Activated T-cell treated with anti-CD3 and anti-CD28 coated beads for 48 hours (primary cell): ENCODE measurements at regions not wholly inside any gene's neighbourhood (a gene's known extent, or its start where the extent isn't known, plus 50 kb on each side); places are given as distances from the start of the nearest gene placed in this dataset.
"Not testable (repeated sequence)": the region's sequence is repeated elsewhere in the genome, so short reads cannot be mapped to it uniquely, and the experiment has no call there.

Source experiments
- DNase-seq: peaks from one replicate; pipeline ENCODE4 v3.0.0-alpha.2; 2020; ENCODE audit warnings: low read depth

DNA sequence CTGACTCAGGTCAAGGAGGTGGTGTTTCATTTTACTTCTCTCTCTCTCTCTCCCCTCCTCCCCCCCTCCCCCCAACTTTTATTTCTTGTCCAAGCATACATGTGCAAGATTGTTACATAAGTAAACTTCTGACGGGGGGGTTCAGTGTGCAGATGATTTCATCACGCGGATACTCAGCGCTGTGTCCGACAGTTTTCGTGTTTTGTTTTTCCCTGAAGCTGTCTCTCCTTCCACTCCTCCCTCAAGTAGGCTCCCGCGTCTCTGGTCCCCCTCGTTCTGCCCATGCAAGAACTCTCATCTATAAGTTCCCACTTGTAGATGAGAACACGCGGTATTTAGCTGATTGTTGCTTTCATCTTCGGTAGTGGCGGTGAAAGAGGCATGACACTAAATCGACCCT lies 111.0 kb upstream of the ANKRD30BL start:
- DNase-seq, result no peak

DNA sequence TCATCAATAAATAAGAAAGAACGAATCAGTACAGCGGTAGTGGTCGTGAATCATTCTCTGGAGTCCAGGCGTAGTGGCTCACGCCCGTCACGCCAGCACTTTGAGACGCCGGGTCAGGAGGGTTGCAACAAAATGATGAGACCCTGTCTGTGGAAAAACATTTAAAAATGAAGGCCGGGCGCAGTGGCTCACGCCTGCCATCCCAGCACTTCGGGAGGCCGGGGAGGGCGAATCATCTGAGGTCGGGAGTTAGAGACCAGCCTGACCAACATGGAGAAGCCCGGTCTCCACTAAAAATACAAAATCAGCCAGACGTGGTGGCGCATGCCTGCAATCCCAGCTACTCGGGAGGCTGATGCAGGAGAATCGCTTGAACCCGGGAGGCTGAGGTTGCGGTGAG lies 111.8 kb upstream of the ANKRD30BL start:
- not testable (repeated sequence) for DNase-seq

DNA sequence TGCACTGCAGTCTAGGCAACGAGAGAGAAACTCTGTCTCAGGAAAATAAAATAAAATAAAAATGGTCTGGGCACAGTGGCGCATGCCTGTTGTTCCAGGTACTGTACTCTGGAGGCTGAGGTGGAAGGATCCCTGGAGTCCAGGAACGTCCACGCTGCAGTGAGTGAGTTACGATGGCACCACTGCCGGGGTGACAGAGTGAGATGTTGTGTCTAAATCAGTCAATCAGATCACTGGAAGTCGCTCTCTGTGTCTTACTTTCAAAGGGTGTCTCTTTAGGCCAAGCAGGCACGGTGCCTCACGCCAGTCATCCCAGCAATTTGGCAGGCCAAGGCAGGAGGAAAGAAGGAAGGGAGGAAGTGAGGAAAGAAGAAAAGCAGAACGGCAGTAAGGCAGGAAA lies 112.2 kb upstream of the ANKRD30BL start:
- DNase-seq, result no peak

DNA sequence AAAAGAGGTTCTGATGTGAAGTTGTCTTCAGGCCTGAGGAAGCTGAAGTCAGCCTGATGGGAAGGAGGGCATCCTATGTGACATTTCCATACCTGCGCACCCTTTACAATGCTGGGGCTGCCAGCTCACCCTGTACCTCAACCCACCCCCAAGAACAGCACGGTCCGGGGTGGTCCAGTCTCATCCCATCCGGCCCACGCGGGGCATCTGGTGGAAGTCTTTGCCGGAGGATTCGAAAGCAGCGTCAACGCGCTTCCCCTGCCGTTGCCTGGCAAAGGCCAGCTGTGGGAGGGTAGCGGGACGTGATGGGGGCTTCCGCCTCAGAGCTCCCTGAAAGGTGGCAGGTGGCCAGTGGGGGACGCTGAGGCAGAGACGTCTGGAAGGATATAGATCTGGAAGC lies 113.6 kb upstream of the ANKRD30BL start:
- DNase-seq, result no peak

- DNase-seq, result no peak
Observed at GRCh38 chr2:132276571-132276981, 114.8 kb upstream of the ANKRD30BL start.

DNA sequence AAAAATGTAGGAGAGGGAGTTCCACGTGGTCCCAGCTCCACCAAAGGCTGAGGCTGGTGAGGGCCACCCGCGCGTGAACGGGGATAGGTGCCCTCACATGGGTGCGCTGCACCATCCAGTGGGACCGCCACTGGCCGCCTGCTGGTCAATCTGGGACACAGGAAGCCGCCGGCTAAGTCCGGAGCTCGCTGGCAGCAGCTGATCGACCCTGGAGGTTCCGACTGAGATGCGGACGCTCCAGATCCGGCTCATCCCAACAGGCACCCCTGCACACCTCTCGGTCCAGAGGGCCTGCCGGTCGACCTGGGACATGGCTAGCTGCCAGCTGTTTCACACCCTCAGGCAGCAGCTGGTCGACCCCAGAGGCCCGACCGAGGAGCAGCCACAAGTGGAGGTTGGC lies 116.5 kb upstream of the ANKRD30BL start:
- DNase-seq, result no peak

DNA sequence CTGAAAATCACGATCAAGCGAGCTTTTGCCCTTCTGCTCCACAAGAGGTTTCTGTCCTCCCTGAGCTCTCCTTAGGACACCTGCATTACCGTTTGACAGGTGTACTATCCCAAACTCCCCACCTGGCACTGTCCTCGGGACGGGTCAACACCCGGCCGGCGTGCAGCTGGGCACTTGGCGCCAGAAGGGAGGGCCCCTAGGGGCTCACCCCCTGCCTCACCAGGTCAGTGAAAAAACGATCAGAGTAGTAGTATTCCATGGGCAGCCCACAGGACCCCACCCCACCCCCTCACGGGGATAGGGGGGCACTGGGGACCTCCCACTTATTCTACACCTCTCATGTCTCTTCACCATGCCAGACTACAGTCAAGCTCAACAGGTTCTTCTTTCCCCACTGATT lies 117.6 kb upstream of the ANKRD30BL start:
- DNase-seq, result no peak

- DNase-seq, result no peak
Observed at GRCh38 chr2:132279930-132280615, 118.3 kb upstream of the ANKRD30BL start.

- no peak for DNase-seq
Observed at GRCh38 chr2:132280912-132281311, 119.2 kb upstream of the ANKRD30BL start.

- not testable (repeated sequence) for DNase-seq
Observed at GRCh38 chr2:132282104-132282503, 120.4 kb upstream of the ANKRD30BL start.

- DNase-seq, result no peak
Observed at GRCh38 chr2:132282911-132283310, 121.2 kb upstream of the ANKRD30BL start.

DNA sequence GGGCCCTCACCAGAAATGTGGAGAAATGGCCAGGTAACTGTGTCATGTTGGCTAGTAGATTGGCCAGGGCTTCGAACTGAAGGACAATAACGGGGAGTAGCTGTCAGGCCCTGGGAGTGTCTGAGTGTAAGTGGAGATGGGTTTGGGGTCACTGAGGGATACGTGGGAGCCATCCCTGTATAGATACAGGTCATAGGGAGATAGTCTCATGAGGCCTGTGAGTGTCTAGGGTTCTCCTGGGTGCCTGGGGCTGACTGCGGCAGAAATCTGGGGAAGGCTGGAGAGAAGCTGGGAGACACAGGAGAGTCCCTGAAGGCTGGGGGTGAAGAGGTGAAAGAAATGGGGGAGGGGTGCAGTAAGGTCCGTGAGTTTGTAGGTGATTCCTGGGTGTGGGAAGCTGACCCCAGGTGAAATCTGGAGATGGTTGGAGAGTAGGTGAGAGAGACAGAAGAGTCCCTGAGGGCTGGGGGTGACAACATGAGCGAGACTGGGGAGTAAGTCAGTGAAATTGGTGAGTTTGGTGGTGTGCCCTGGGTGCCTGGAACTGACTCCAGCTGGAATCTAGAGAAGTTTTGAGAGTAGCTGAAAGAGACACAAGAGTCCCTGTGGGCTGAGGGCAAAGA lies 124.6 kb upstream of the ANKRD30BL start:
- not testable (repeated sequence) for DNase-seq

DNA sequence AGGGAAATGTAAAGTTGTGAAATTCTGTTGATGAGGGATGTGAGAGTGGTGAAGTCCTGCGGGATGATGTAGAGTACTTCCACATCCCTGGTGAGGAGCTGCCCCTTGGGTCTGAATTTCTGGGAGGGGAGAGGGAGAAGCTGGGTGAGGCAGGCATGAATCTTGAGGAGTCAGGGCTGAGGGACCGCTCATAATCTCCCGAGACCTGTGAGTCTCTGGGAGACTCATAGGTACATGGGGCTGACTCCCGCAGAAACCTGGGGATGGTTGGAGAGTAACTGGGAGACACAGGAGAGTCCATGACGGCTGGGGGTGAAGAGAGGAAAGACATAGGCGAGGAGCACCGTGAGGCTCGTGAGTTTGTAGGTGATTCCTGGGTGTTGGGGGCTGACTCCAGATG lies 126.2 kb upstream of the ANKRD30BL start:
- not testable (repeated sequence) for DNase-seq

DNA sequence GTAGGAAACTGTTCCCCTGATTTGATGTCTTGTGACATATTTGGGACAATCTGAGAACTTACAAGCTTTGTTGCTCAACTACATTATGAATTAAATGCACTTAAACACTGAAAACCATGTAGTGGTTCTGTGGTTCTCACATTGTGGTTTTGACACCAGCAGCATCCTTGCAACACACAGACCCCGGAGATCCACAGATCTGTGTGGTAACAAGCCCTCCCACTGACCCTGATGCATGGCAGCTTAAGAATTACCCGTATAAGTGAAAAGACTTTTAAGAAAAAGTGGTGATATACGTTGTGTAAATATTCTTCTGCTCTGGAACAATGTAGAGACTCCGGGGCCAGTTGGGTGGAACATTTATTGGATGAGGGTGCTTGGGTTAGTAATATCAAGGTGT lies 127.4 kb upstream of the ANKRD30BL start:
- DNase-seq, result not testable (repeated sequence)

DNA sequence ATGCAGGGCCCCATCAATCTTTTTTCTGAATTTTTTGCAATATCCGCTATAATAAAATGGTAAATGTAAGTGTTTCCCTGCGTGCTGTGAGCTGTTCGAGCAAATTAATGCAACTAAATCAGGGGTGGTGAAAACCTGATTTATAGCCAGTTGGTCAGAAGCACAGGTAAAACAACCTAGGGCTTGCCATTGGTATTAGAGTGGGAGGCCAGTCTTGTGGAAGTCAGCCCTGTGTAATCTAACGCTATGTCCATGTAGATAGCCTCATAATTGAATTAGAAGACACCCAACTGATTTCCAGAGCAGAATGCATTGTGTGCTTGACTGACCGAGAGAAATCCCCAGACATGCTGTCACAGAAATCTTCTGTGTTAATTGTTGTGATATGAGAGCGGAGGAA lies 126.8 kb upstream of the GPR39 start:
- not testable (repeated sequence) for DNase-seq

DNA sequence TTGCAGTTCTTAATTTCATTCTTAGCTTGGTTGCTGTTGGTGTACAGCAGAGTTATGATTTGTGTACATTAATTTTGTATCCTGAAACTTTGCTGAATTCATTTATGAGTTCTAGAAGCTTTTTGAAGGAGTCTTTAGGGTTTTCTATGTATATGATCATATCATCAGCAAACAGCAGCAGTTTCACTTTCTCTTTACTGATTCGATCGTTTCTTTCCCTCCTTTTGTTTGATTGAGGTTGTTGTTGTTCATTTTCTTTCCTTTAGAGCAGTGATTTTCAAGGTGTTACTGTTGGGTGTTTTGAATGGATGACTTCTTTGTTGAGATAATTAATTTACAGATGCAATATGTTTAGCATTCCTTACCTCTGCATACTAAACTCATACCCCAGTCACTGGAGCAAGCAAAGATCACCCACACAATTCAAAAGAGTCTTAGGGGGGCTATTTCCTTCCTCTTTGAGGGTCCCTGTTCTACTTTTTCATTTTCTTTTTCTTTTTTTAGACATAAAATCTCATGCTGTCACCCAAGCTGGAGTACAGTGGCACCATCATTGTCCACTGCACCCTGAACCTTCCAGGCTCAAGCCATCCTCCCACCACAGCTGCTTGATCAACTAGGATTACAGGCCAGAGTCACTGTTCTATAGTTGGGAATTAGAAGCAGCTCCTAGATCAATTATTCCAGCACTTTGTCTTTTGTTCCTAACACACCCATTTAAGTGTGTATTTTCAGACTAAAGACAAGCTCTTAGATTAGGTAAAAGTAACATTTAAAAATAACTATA lies 115.8 kb upstream of the GPR39 start:
- not testable (repeated sequence) for DNase-seq

DNA sequence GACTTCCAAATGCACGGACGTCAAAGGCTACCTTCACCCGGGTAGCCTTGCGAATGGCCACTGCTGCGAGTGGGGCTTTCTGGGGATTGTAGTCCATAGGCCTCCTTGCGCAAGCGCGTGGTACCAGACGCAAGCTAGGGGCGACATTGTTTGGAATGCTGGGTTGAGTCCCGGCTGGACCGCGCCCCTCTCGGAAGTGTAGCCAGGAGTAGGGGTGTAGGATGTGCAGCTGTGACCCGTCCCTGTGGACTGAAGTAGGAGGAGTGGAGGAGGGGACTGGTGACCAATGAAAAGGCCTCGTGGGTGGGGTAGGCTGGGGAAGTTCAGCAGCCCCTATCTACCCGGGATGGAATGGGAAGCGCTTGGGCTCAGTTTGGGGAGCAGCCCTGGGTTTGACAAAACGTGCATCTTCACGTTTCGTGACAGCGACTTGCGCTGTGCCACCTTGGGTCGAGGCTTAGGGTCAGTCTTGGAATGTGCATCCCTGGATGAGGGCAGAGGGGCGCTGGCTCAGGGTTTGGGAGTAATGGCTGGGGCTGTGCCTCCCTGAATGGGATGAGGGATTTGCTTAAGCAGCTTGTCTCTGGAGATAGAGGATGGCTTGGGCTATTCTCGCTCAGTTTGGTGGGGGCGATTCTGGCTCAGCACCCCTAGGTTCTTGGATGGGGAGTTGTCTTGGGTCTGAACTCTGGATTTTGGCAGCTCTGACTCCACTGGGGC lies 111.8 kb upstream of the GPR39 start:
- DNase-seq, result not testable (repeated sequence)

GRCh38 chr2:132307613-132308198 lies 108.9 kb upstream of the GPR39 start:
- not testable (repeated sequence) for DNase-seq

GRCh38 chr2:132309203-132309602 lies 107.4 kb upstream of the GPR39 start:
- DNase-seq, result not testable (repeated sequence)

- not testable (repeated sequence) for DNase-seq
Observed at GRCh38 chr2:132315546-132315945, 101.1 kb upstream of the GPR39 start.

- DNase-seq, result not testable (repeated sequence)
Observed at GRCh38 chr2:132317026-132317680, 99.5 kb upstream of the GPR39 start.
